Colonic mucosa (tissue), 4 donors: ENCODE measurements at regions not wholly inside any gene's neighbourhood (a gene's known extent, or its start where the extent isn't known, plus 50 kb on each side); places are given as distances from the start of the nearest gene placed in this dataset.

ENCODE experiments used
- DNase-seq: peaks from one replicate; pipeline ENCODE4 v3.0.0-alpha.2; 2020
- H3K27ac ChIP-seq: fragments of 200-600 bp; one replicate; pipeline ENCODE4 v1.8.0; 2021
- H3K27me3 ChIP-seq: fragments of 200-600 bp; one replicate; pipeline ENCODE4 v1.8.0; 2021
- H3K36me3 ChIP-seq: fragments of 200-600 bp; one replicate; pipeline ENCODE4 v1.8.0; 2021
- H3K4me1 ChIP-seq: fragments of 200-600 bp; one replicate; pipeline ENCODE4 v1.8.0; 2021; ENCODE audit warnings: mild to moderate bottlenecking
- H3K4me3 ChIP-seq: fragments of 200-600 bp; one replicate; pipeline ENCODE4 v1.8.0; 2021
- H3K9ac ChIP-seq, 2 donors: one replicate each; pipeline ENCODE4 v1.7.0; 2013; ENCODE audit warnings: control low read depth in 2 of 2, low read depth in 2 of 2, low read length in 2 of 2
- H3K9me3 ChIP-seq: fragments of 200-600 bp; one replicate; pipeline ENCODE4 v1.8.0; 2021
- CTCF ChIP-seq: fragments of 200-600 bp; IDR thresholded peaks from one replicate; pipeline ENCODE4 v1.8.0; 2022; ENCODE audit warnings: antibody characterized with exemption, mild to moderate bottlenecking
- intact Hi-C: fragments of 100-400 bp; cut with DNase I; formaldehyde crosslinking; loops from one replicate; pipeline ENCODE4 v1.14.1; 2022
- donor health status: healthy.
- donor health status: DM: no; HTN: no; CAD: no.
- donor health status: DM: no; HTN: no; CAD: no.

- Histone ChIP-seq H3K9ac (no peak overlapping the region), H3K9me3 (no peaks in the 10 kb centered on the region), H3K36me3 (no peaks in the 10 kb centered on the region), H3K4me1 (peaks cover 3% of the 10 kb centered on the region), H3K27me3 (no peaks in the 10 kb centered on the region), H3K27ac (no peak overlapping the region), H3K4me3 (no peak overlapping the region)
- DNase-seq = no peak
- intact Hi-C loops = no loop called here
- no peak for TF ChIP-seq CTCF
These were observed 260.5 kb upstream of the THBS1 start for GRCh38 chr15:39320355-39320754.

- intact Hi-C loops = no loop called here
- Histone ChIP-seq H3K36me3 (no peaks in the 10 kb centered on the region), H3K9me3 (no peaks in the 10 kb centered on the region), H3K27me3 (no peaks in the 10 kb centered on the region), H3K27ac (no peak overlapping the region), H3K4me3 (no peak overlapping the region), H3K9ac (no peak overlapping the region), H3K4me1 (peaks cover 3% of the 10 kb centered on the region)
- TF ChIP-seq CTCF = no peak
- DNase-seq = no peak
These were observed 260.0 kb upstream of the THBS1 start for GRCh38 chr15:39320886-39321285.

- Histone ChIP-seq H3K4me1 (peaks cover 3% of the 10 kb centered on the region), H3K4me3 (no peak overlapping the region), H3K36me3 (no peaks in the 10 kb centered on the region), H3K27me3 (no peaks in the 10 kb centered on the region), H3K9me3 (no peaks in the 10 kb centered on the region), H3K27ac (no peak overlapping the region), H3K9ac (no peak overlapping the region)
- no peak for TF ChIP-seq CTCF
- intact Hi-C loops = no loop called here
- no peak for DNase-seq
These were observed 258.9 kb upstream of the THBS1 start for GRCh38 chr15:39321977-39322376.

- Histone ChIP-seq H3K27ac (no peak overlapping the region), H3K27me3 (no peaks in the 10 kb centered on the region), H3K9me3 (no peaks in the 10 kb centered on the region), H3K4me1 (no peaks in the 10 kb centered on the region), H3K9ac (no peak overlapping the region), H3K4me3 (no peak overlapping the region), H3K36me3 (no peaks in the 10 kb centered on the region)
- TF ChIP-seq CTCF = no peak
- intact Hi-C loops = no loop called here
- no peak for DNase-seq
These were observed 257.7 kb upstream of the THBS1 start for GRCh38 chr15:39323157-39323556.

GRCh38 chr15:39323706-39324105 lies 257.2 kb upstream of the THBS1 start:
- H3K9me3 ChIP-seq = no peaks in the 10 kb centered on the region
- H3K27ac ChIP-seq = no peak overlapping the region
- H3K4me3 ChIP-seq = no peak overlapping the region
- no peak overlapping the region for H3K9ac ChIP-seq
- H3K27me3 ChIP-seq = no peaks in the 10 kb centered on the region
- DNase-seq = no peak
- TF ChIP-seq CTCF = no peak
- H3K36me3 ChIP-seq = no peaks in the 10 kb centered on the region
- intact Hi-C loops = no loop called here
- no peaks in the 10 kb centered on the region for H3K4me1 ChIP-seq
